Embryonic facial prominence (tissue), 1 donor: ENCODE measurements at regions not wholly inside any gene's neighbourhood (a gene's known extent, or its start where the extent isn't known, plus 50 kb on each side); places are given as distances from the start of the nearest gene placed in this dataset.

Experiments used
- DNase-seq: peaks from one replicate; pipeline ENCODE4 v3.0.0-alpha.2; 2016; ENCODE audit errors: extremely low spot score

GRCh38 chr9:108551030-108551841 is 304.6 kb downstream of the ACTL7B start:
- no peak for DNase-seq

- no peak for DNase-seq
Observed at GRCh38 chr9:108550106-108550505, 305.7 kb downstream of the ACTL7B start.

GRCh38 chr9:108549184-108549583 is 306.6 kb downstream of the ACTL7B start:
- DNase-seq = no peak

- DNase-seq = no peak
Observed at GRCh38 chr9:108547411-108548135, 308.2 kb downstream of the ACTL7B start.

DNA sequence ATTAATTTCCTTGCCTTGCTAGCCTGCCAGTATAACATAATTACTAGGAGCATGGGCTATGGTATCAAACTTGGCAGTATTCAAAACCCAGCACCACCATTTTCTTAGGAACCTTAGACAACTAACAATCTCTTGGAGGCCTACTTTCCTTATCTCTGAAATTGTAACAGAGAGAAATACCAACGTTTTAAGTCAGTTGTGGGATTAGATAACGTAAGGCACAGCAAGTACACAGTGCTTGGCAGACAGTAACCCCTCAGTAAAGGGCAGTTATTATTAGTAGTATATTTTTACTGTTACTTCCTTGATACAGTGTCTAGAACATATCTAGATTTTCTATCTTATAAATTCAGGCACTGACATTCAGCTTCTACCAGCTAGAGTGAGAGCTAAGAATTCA is 309.6 kb downstream of the ACTL7B start:
- no peak for DNase-seq

DNA sequence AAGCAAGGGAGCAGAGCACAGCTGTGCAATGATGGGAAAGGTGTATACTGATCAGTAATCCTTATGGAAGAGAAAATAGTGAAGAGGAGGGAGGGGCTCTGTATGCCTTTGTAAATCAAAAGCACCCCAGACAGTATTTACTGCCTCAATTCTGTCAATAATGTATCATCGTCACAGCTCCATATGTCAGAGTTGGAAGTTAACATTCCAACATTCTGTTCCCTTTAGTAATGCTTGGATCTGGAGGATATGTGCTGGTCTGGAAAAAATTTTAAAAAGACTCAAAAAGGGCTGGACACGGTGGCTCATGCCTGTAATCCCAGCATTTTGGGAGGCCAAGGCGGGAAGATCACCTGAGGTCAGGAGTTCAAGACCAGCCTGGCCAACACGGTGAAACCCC is 310.4 kb downstream of the ACTL7B start:
- no peak for DNase-seq

DNA sequence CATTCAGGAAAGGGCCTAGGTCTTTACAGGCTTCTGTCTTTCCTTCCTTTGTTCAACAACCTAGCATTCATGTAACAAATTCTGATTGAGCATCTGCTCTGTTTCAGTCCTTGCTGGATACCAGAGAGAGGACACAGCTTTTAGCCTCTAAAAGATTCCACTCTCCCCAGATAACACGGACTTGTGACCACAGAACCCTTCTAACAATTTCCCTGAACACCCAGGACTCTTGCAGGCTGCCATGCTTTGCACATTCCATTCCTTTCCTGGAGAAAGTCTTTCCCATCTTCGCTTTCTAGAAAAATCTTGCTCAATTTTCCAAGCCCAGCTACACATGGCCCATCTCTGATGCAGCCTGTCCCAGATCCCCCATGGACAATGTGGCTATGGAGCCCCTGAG is 310.9 kb downstream of the ACTL7B start:
- no peak for DNase-seq

GRCh38 chr9:108543251-108543778 is 312.5 kb downstream of the ACTL7B start:
- DNase-seq = no peak

DNA sequence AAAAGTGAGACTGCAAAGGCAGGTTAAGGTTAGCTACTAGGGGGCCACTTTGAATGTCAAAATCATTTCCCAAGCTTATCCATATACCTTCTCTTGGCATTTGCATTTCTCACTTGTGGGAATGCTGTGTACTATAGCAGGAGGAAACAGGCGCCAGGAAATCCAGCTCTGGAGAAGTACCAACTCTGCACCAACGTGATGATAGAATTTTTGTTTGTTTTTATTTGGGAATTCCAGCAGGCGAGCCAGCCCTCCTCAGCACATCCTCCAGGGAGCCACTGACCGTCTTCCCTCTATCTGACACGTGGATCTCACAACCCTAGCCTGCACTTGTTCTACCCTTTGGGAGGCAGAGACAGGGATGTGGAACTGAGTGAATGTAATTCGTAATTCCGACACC is 318.0 kb downstream of the ACTL7B start:
- no peak for DNase-seq

- DNase-seq = no peak
Observed at GRCh38 chr9:108536836-108537601, 318.8 kb downstream of the ACTL7B start.

GRCh38 chr9:108535526-108535925 is 320.3 kb downstream of the ACTL7B start:
- DNase-seq = no peak

GRCh38 chr9:108534741-108535140 is 321.0 kb downstream of the ACTL7B start:
- DNase-seq = no peak

DNA sequence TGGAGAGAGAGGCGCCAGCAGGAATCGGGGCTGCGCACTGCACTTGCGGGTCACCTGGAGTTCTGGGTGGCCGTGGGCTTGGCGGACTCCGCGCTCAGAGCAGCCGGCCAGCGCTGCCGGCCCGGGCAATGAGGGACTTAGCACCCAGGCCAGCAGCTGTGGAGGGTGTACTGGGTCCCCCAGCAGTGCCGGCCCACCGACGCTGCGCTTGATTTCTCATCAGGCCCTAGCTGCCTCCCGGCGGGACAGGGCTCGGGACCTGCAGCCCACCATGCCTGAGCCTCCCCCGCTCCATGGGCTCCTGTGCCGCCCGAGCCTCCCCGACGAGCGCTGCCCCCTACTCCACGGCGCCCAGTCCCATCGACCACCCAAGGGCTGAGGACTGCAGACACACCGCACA is 325.6 kb downstream of the ACTL7B start:
- DNase-seq = no peak

GRCh38 chr9:108528231-108528630 is 327.6 kb downstream of the ACTL7B start:
- no peak for DNase-seq

DNA sequence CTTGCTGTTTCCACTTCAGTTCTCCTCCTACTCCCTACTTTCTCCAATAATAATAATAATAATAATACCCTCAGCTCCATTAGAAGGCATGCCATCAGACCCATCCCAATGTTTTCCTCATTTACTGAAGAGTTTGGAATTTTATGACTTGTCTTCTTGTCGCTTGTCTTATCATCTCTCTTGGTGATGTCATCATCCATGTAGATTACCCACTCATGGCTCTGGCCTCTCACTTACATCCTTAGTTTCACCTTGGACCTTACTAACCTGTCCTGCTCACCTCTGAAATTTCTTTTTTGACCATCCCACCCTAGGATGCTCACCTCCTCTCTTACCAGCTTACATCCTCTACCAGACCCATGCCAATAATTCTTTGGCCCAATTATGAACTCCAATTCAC is 329.3 kb downstream of the ACTL7B start:
- no peak for DNase-seq

GRCh38 chr9:108525186-108525585 is 330.6 kb downstream of the ACTL7B start:
- no peak for DNase-seq

DNA sequence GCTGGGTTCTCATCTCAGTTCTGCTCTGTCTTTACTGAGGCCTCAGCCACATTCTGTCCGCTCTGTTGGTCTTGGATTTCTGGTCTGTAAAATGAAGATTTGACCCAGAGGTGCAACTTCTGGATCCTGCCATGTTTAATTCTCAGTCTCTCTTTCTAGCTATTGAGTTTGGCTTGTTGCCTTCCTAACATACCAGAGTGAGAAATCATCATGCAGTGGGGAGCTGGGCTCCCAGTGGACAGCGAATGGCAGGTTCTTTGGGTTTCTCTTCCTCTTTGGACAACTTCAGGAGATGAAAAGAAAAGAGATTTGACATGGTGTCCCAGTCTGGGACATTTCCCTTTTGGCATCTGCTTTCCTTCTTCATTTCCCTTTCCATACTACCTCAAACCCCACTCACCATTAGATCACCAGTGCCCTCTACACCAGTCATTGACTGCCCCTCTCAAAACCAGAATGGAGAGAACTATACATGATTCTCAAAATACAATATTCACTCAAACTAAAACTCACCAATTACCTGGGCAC is 334.7 kb downstream of the ACTL7B start:
- DNase-seq = no peak

DNA sequence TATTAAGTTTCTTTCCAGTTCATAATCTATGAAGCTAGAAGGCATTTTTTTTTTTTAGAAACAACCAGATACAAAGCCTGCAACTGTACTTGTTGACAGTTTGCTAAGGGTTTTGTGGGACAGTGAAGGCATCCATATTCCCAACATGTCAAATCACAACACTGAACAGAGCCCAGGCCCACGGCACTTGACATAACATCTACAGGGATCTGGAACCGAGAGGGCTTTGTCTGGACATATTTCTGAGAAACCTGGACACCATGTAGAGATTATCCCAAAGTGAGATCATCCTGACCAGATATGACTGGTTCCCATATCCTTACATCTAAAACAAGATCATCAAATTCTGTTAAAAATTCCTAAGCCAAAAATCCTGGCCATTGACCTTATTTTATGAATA is 336.3 kb downstream of the ACTL7B start:
- DNase-seq = no peak

DNA sequence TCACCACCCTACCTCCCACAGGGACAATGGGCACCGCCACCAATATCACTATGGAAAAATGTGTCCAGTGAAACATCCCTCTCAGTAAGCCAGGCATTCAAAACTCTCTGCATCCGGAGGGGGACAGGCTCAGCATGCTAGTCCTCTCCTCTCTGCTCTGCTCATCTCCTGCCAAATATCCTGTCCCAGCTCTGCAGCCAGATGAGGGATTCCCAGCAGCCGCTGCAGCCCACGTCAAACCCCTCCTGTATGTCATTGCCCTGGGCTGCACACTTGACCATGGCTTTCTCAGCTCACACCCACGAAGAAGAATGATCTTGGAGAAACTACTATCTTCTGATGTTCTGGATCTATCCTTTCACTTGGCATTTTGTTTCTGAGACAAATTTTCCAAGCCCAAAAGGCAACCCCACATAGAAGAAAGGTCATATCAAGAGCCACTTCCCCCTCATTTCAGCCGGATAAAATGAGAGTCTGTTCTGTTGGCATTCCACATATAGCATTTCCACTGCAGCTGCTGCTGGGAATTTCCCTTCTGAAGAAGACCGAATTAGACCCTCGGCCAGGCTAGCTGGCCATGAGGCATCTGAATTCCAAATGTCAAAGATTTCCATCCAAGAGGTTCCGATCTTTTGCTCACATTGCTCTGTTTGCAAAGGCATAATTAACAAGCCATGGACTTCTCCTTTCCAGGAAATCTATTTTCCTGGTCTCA is 338.0 kb downstream of the ACTL7B start:
- no peak for DNase-seq

DNA sequence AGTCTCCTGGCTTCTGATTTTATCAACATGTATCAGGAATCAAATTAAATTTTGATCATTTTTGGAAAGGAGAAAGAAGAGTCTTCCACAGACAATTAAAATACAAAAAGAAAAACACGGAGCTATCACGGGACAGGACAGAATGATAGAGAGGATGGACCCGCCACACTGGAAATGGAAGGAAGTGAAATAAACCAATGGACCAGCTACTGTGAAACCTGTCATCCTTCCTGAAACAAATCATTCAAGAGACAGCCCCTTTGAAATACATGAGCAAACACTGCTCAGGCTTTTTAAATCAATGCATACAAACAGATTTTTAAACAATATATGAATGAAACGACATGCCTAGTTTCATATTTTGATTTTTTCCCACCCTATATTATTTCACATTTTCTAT is 339.4 kb downstream of the ACTL7B start:
- no peak for DNase-seq

- no peak for DNase-seq
Observed at GRCh38 chr9:108515856-108516255, 339.9 kb downstream of the ACTL7B start.
